ENCODE measurements at regions not wholly inside any gene's neighbourhood (a gene's known extent, or its start where the extent isn't known, plus 50 kb on each side); places are given as distances from the start of the nearest gene placed in this dataset.
"Not testable (repeated sequence)": the region's sequence is repeated elsewhere in the genome, so short reads cannot be mapped to it uniquely, and the experiment has no call there.

DNA sequence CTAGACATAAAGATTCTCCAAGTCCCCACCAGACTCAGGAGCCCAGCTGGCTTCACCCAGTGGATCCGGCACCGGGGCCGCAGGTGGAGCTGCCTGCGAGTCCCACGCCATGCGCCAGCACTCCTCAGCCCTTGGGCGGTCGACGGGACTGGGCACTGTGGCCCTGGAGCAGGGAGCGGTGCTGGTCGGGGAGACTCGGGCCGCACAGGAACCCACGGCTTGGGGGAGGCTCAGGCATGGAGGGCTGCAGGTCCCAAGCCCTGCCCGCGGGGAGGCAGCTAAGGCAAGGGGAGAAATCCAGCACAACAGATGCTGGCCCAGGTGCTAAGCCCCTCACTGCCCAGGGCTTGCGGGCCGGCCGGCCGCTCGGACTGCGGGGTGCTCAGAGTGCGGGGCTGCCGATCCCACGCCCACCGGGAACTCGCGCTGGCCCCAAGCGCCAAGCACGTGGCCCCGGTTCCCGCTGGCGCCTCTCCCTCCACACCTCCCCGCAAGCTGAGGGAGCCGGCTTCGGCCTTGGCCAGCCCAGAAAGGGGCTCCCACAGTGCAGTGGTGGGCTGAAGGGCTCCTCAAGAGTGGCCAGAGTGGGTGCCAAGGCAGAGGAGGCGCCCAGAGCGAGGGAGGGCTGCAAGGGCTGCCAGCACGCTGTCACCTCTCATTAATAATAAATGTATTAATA, 212.6 kb upstream of the LRRTM4 start:
- TF ChIP-seq, protein P1, sequence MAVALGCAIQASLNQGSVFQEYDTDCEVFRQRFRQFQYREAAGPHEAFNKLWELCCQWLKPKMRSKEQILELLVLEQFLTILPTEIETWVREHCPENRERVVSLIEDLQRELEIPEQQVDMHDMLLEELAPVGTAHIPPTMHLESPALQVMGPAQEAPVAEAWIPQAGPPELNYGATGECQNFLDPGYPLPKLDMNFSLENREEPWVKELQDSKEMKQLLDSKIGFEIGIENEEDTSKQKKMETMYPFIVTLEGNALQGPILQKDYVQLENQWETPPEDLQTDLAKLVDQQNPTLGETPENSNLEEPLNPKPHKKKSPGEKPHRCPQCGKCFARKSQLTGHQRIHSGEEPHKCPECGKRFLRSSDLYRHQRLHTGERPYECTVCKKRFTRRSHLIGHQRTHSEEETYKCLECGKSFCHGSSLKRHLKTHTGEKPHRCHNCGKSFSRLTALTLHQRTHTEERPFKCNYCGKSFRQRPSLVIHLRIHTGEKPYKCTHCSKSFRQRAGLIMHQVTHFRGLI (tag by site-specific recombination; IDR thresholded peaks at IDR 0.05): not testable (repeated sequence)
- TF ChIP-seq ZNF146, ZNF423, SP2 (tag by site-specific recombination; IDR thresholded peaks at IDR 0.05): not testable (repeated sequence)
- TF ChIP-seq, protein P2, sequence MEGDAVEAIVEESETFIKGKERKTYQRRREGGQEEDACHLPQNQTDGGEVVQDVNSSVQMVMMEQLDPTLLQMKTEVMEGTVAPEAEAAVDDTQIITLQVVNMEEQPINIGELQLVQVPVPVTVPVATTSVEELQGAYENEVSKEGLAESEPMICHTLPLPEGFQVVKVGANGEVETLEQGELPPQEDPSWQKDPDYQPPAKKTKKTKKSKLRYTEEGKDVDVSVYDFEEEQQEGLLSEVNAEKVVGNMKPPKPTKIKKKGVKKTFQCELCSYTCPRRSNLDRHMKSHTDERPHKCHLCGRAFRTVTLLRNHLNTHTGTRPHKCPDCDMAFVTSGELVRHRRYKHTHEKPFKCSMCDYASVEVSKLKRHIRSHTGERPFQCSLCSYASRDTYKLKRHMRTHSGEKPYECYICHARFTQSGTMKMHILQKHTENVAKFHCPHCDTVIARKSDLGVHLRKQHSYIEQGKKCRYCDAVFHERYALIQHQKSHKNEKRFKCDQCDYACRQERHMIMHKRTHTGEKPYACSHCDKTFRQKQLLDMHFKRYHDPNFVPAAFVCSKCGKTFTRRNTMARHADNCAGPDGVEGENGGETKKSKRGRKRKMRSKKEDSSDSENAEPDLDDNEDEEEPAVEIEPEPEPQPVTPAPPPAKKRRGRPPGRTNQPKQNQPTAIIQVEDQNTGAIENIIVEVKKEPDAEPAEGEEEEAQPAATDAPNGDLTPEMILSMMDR (tag by site-specific recombination; IDR thresholded peaks at IDR 0.05): not testable (repeated sequence)

Measured in HEK293 (cell line).